Neuronal stem cell (in vitro differentiated cells): ENCODE measurements at regions not wholly inside any gene's neighbourhood (a gene's known extent, or its start where the extent isn't known, plus 50 kb on each side); places are given as distances from the start of the nearest gene placed in this dataset.

Experiments used
- DNase-seq: peaks from one replicate; pipeline ENCODE4 v3.0.0-alpha.2; 2013; ENCODE audit warnings: low spot score
- H2AFZ ChIP-seq: one replicate; pipeline ENCODE4 v1.6.1; 2013; ENCODE audit warnings: mild to moderate bottlenecking, low read length, inconsistent platforms
- H2AK5ac ChIP-seq: 2 replicates; pipeline ENCODE4 v1.6.1; 2013; ENCODE audit warnings: low read depth, mild to moderate bottlenecking, inconsistent platforms, low read length, moderate library complexity, mixed read lengths
- H2BK120ac ChIP-seq: 2 replicates; pipeline ENCODE4 v1.6.1; 2013; ENCODE audit warnings: low read depth, mild to moderate bottlenecking, inconsistent platforms, low read length, moderate library complexity, mixed read lengths
- H2BK12ac ChIP-seq: one replicate; pipeline ENCODE4 v1.6.1; 2013; ENCODE audit warnings: low read length, inconsistent platforms
- H2BK15ac ChIP-seq: 2 replicates; pipeline ENCODE4 v1.6.1; 2013; ENCODE audit warnings: mild to moderate bottlenecking, low read length, inconsistent platforms, mixed read lengths
- H2BK5ac ChIP-seq: one replicate; pipeline ENCODE4 v1.6.1; 2013; ENCODE audit warnings: inconsistent platforms, mild to moderate bottlenecking, low read length, moderate library complexity
- H3K14ac ChIP-seq: one replicate; pipeline ENCODE4 v1.6.1; 2013; ENCODE audit warnings: low read length, inconsistent platforms
- H3K18ac ChIP-seq: 2 replicates; pipeline ENCODE4 v1.6.1; 2013; ENCODE audit warnings: low read length, inconsistent platforms
- H3K23ac ChIP-seq: 2 replicates; pipeline ENCODE4 v1.6.1; 2013; ENCODE audit warnings: low read depth, mild to moderate bottlenecking, mixed read lengths, low read length, inconsistent platforms; ENCODE audit not compliant: poor library complexity
- H3K27ac ChIP-seq: replicated peaks from 3 replicates; pipeline ENCODE4 v1.5.1; 2013; ENCODE audit warnings: low read length, inconsistent platforms
- H3K27me3 ChIP-seq, 3 experiments: 2 replicates each; pipeline ENCODE4 v1.6.1; 2013; ENCODE audit warnings: low read length in 3 of 3, mild to moderate bottlenecking in 2 of 3, inconsistent platforms in 1 of 3, low read depth in 1 of 3, mixed read lengths in 1 of 3, moderate library complexity in 1 of 3; ENCODE audit not compliant: control insufficient read depth in 3 of 3, insufficient read depth in 3 of 3
- H3K36me3 ChIP-seq, 2 donors: replicated peaks in 1 of 2; 2 replicates each; pipeline ENCODE4 v1.6.1; 2013; ENCODE audit warnings: low read length in 2 of 2; ENCODE audit not compliant: control insufficient read depth in 2 of 2, insufficient read depth in 2 of 2
- H3K4ac ChIP-seq: 2 replicates; pipeline ENCODE4 v1.6.1; 2013; ENCODE audit warnings: inconsistent platforms, mild to moderate bottlenecking, low read length, moderate library complexity
- H3K4me1 ChIP-seq, 2 donors: 1 replicate in 1 of 2; 2 replicates in 1 of 2; pipeline ENCODE4 v1.6.1; 2013; ENCODE audit warnings: low read length in 2 of 2, low read depth in 1 of 2; ENCODE audit not compliant: control insufficient read depth in 2 of 2, insufficient read depth in 1 of 2
- H3K4me2 ChIP-seq: one replicate; pipeline ENCODE4 v1.6.1; 2013; ENCODE audit warnings: mild to moderate bottlenecking, low read length, inconsistent platforms; ENCODE audit not compliant: insufficient read depth, poor library complexity, severe bottlenecking
- H3K4me3 ChIP-seq, 2 donors: 2 replicates each; pipeline ENCODE4 v1.5.1; 2013; ENCODE audit warnings: low read length in 2 of 2, mild to moderate bottlenecking in 2 of 2, inconsistent platforms in 1 of 2, moderate library complexity in 1 of 2
- H3K79me1 ChIP-seq: one replicate; pipeline ENCODE4 v1.6.1; 2013; ENCODE audit warnings: low read depth, mild to moderate bottlenecking, inconsistent platforms, low read length, moderate library complexity
- H3K9ac ChIP-seq: one replicate; pipeline ENCODE4 v1.6.1; 2013; ENCODE audit warnings: mild to moderate bottlenecking, low read depth, low read length, inconsistent platforms; ENCODE audit not compliant: poor library complexity
- H3K9me3 ChIP-seq, 2 donors: replicated peaks in 1 of 2; 2 replicates each; pipeline versions ENCODE3 to v1.6.1; 2013; ENCODE audit warnings: low read length in 2 of 2, mild to moderate bottlenecking in 2 of 2, inconsistent platforms in 1 of 2, low read depth in 1 of 2, mixed read lengths in 1 of 2, moderate library complexity in 1 of 2; ENCODE audit not compliant: control insufficient read depth in 2 of 2, insufficient read depth in 1 of 2
- H4K8ac ChIP-seq: one replicate; pipeline ENCODE4 v1.6.1; 2013; ENCODE audit warnings: low read depth, mild to moderate bottlenecking, inconsistent platforms, low read length, moderate library complexity
- H4K91ac ChIP-seq: one replicate; pipeline ENCODE4 v1.6.1; 2013; ENCODE audit warnings: low read length, low read depth, mild to moderate bottlenecking, inconsistent platforms; ENCODE audit not compliant: poor library complexity
- WGBS, 2 donors: extraction: QIAGEN DNeasy Blood & Tissue Kit; methylation state at CpG; one replicate each; pipeline ENCODE4 v1.1.7; 2013; ENCODE audit warnings: missing lambda C conversion rate in 2 of 2, mixed read lengths in 1 of 2; ENCODE audit not compliant: insufficient read length in 2 of 2, insufficient replicate concordance in 1 of 2; ENCODE audit errors: extremely low coverage in 2 of 2; 5-methylcytosine and 5-hydroxymethylcytosine counted together

GRCh38 chr21:32914424-32915039, 111.2 kb upstream of the OLIG2 start:
- H2BK5ac ChIP-seq = no peak overlapping the region

GRCh38 chr21:32915099-32915498, 110.6 kb upstream of the OLIG2 start:
- Histone ChIP-seq H3K18ac (no peak overlapping the region), H2BK12ac (no peak overlapping the region), H3K4me1 (peaks cover 4 to 6% of the 10 kb centered on the region in 2 donors), H3K27ac (no peak overlapping the region), H2BK5ac (no peak overlapping the region), H4K8ac (no peak overlapping the region), H2BK15ac (no peak overlapping the region), H3K4ac (no peak overlapping the region), H4K91ac (no peak overlapping the region), H3K23ac (no peak overlapping the region), H3K36me3 (no peaks in the 10 kb centered on the region), H2AFZ (no peak overlapping the region), H2BK120ac (no peak overlapping the region), H3K9me3 (peaks cover 0 to 5% of the 10 kb centered on the region in 2 donors), H2AK5ac (no peak overlapping the region), H3K4me2 (no peak overlapping the region), H3K79me1 (no peaks in the 10 kb centered on the region), H3K9ac (no peak overlapping the region), H3K4me3 (no peak overlapping the region), H3K27me3 (peaks cover 0 to 17% (median 0%) of the 10 kb centered on the region in 3 experiments), H3K14ac (no peak overlapping the region)
- WGBS, 2 donors = no CpG with 5 or more reads among the region's 1 CpG
- no peak for DNase-seq

More at GRCh38 chr21:32914424-32915039, 111.2 kb upstream of the OLIG2 start:
- Histone ChIP-seq H3K9ac (no peak overlapping the region), H3K79me1 (no peaks in the 10 kb centered on the region), H3K9me3 (peaks cover 0 to 5% of the 10 kb centered on the region in 2 donors), H3K36me3 (no peaks in the 10 kb centered on the region), H2AK5ac (no peak overlapping the region), H2BK12ac (no peak overlapping the region), H3K4me3 (no peak overlapping the region), H2AFZ (no peak overlapping the region), H4K8ac (no peak overlapping the region), H3K27ac (no peak overlapping the region), H3K27me3 (peaks cover 0 to 14% (median 0%) of the 10 kb centered on the region in 3 experiments), H3K23ac (no peak overlapping the region), H3K14ac (no peak overlapping the region), H2BK15ac (no peak overlapping the region), H3K4me1 (peaks cover 4 to 6% of the 10 kb centered on the region in 2 donors), H4K91ac (no peak overlapping the region), H3K4ac (no peak overlapping the region), H3K18ac (no peak overlapping the region), H3K4me2 (no peak overlapping the region), H2BK120ac (no peak overlapping the region)
- WGBS, 2 donors = no CpG with 5 or more reads among the region's 3 CpGs
- no peak for DNase-seq

- no peak overlapping the region for H2BK120ac ChIP-seq
- DNase-seq = no peak
- H2BK12ac ChIP-seq = no peak overlapping the region
- H3K18ac ChIP-seq = no peak overlapping the region
- H3K14ac ChIP-seq = no peak overlapping the region
- no peak overlapping the region for H3K23ac ChIP-seq
- no peaks in the 10 kb centered on the region for H3K79me1 ChIP-seq
- no peak overlapping the region for H3K4me3 ChIP-seq
- WGBS, 2 donors = no CpG with 5 or more reads among the region's 1 CpG
- no peak overlapping the region for H3K9ac ChIP-seq
- H3K4me2 ChIP-seq = no peak overlapping the region
- H3K36me3 ChIP-seq = no peaks in the 10 kb centered on the region
- no peak overlapping the region for H4K91ac ChIP-seq
- H4K8ac ChIP-seq = no peak overlapping the region
- no peak overlapping the region for H3K27ac ChIP-seq
- H2BK15ac ChIP-seq = no peak overlapping the region
- H2AFZ ChIP-seq = no peak overlapping the region
- no peak overlapping the region for H2BK5ac ChIP-seq
- H2AK5ac ChIP-seq = no peak overlapping the region
- peaks cover 4 to 9% of the 10 kb centered on the region in 2 donors for H3K4me1 ChIP-seq
- no peak overlapping the region for H3K4ac ChIP-seq
- H3K27me3 ChIP-seq = peaks cover 0 to 17% (median 2%) of the 10 kb centered on the region in 3 experiments
- peaks cover 0 to 7% of the 10 kb centered on the region in 2 donors for H3K9me3 ChIP-seq
Observed at GRCh38 chr21:32916088-32916487, 109.6 kb upstream of the OLIG2 start.

- Histone ChIP-seq H2BK15ac (no peak overlapping the region), H2BK12ac (no peak overlapping the region), H3K27me3 (peaks cover 0 to 16% (median 2%) of the 10 kb centered on the region in 3 experiments), H4K8ac (no peak overlapping the region), H3K4me1 (peaks cover 4 to 9% of the 10 kb centered on the region in 2 donors), H3K36me3 (no peaks in the 10 kb centered on the region), H3K79me1 (no peaks in the 10 kb centered on the region), H2BK5ac (no peak overlapping the region), H3K4me3 (no peak overlapping the region), H3K18ac (no peak overlapping the region), H2AK5ac (no peak overlapping the region), H3K4ac (no peak overlapping the region), H3K9ac (no peak overlapping the region), H2BK120ac (no peak overlapping the region), H2AFZ (no peak overlapping the region), H3K4me2 (no peak overlapping the region), H3K14ac (no peak overlapping the region), H3K27ac (no peak overlapping the region), H3K23ac (no peak overlapping the region), H4K91ac (no peak overlapping the region), H3K9me3 (peaks cover 0 to 7% of the 10 kb centered on the region in 2 donors)
- no peak for DNase-seq
- WGBS, 2 donors = no CpG with 5 or more reads among the region's 2 CpGs
Observed at GRCh38 chr21:32916522-32917099, 109.1 kb upstream of the OLIG2 start.
